Ishikawa (cell line): ENCODE measurements at regions not wholly inside any gene's neighbourhood (a gene's known extent, or its start where the extent isn't known, plus 50 kb on each side); places are given as distances from the start of the nearest gene placed in this dataset.

Experiments
- EGR1 ChIP-seq: IDR thresholded peaks from 2 replicates; pipeline ENCODE4 v1.6.1; 2012
- EP300 ChIP-seq: IDR thresholded peaks from 2 replicates; pipeline ENCODE4 v1.6.1; 2012; ENCODE audit warnings: borderline replicate concordance
- MAX ChIP-seq: IDR thresholded peaks from 2 replicates; pipeline ENCODE4 v1.6.1; 2012
- REST ChIP-seq: IDR thresholded peaks from 2 replicates; pipeline ENCODE4 v1.6.1; 2012; ENCODE audit warnings: low read depth, mild to moderate bottlenecking
- TCF12 ChIP-seq: IDR thresholded peaks from 2 replicates; pipeline ENCODE4 v1.6.1; 2012; ENCODE audit warnings: low read depth
- YY1 ChIP-seq: IDR thresholded peaks from 2 replicates; pipeline ENCODE4 v1.6.1; 2012; ENCODE audit warnings: low read depth
- ZBTB7A ChIP-seq: IDR thresholded peaks from 2 replicates; pipeline ENCODE4 v1.6.1; 2012; ENCODE audit warnings: low read depth

- TF ChIP-seq EGR1 (no peak), REST (no peak), YY1 (no peak), TCF12 (no peak), MAX (no peak), EP300 (no peak), ZBTB7A (no peak)
Observed at GRCh38 chr21:22224261-22224660, 1226.1 kb downstream of the NCAM2 start.
